ENCODE measurements at regions not wholly inside any gene's neighbourhood (a gene's known extent, or its start where the extent isn't known, plus 50 kb on each side); places are given as distances from the start of the nearest gene placed in this dataset.

GRCh38 chrX:69309074-69309792 lies 144.0 kb upstream of the PJA1 start:
- ATAC-seq (ENCODE audit: insufficient number of reproducible peaks, low FRiP score, low read depth) = no peak
- H3K27me3 ChIP-seq (replicated peaks; ENCODE audit: insufficient read depth) = no peaks in the 10 kb centered on the region
- H3K36me3 ChIP-seq = no peaks in the 10 kb centered on the region
- no peak for TF ChIP-seq CTCF (IDR thresholded peaks at IDR 0.05)
- H3K27ac ChIP-seq = no peak overlapping the region
- no peak overlapping the region for H3K4me3 ChIP-seq
- no peak for DNase-seq (ENCODE audit: low spot score)
- no peaks in the 10 kb centered on the region for H3K9me3 ChIP-seq
- H3K4me1 ChIP-seq (ENCODE audit: control insufficient read depth in 1 of 2, low read depth in 2 of 2) = no peaks in the 10 kb centered on the region

GRCh38 chrX:69307756-69308155 lies 142.5 kb upstream of the PJA1 start:
- no peaks in the 10 kb centered on the region for H3K9me3 ChIP-seq
- DNase-seq (ENCODE audit: low spot score) (no peak), ATAC-seq (ENCODE audit: insufficient number of reproducible peaks, low FRiP score, low read depth) (no peak)
- no peak for TF ChIP-seq CTCF (IDR thresholded peaks at IDR 0.05)
- H3K4me3 ChIP-seq = no peak overlapping the region
- H3K27me3 ChIP-seq (replicated peaks; ENCODE audit: insufficient read depth) = no peaks in the 10 kb centered on the region
- no peaks in the 10 kb centered on the region for H3K36me3 ChIP-seq
- H3K27ac ChIP-seq = no peak overlapping the region
- H3K4me1 ChIP-seq (ENCODE audit: control insufficient read depth in 1 of 2, low read depth in 2 of 2) = no peaks in the 10 kb centered on the region

DNA sequence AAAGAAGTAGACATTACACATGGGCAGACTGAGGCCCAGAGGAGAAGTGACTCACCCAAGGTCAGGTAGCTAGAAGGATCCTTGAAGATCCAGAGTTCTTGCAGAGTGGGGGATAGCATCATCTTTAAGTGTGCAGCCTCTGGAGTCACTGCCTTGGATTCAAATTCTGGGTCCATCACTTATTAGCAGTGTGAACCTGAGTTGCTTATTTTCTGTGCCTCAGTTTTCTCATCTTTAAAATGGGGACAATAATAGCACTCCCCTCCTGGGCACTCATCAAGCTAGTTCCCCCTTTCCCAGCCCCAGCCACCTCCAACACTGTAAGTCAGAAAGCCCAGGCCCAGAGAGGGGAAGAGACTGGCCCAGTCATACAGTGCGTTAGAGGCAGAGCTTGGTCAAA lies 141.8 kb upstream of the PJA1 start:
- no peaks in the 10 kb centered on the region for H3K27me3 ChIP-seq (replicated peaks; ENCODE audit: insufficient read depth)
- no peak for TF ChIP-seq CTCF (IDR thresholded peaks at IDR 0.05)
- DNase-seq (ENCODE audit: low spot score) (no peak), ATAC-seq (ENCODE audit: insufficient number of reproducible peaks, low FRiP score, low read depth) (no peak)
- no peaks in the 10 kb centered on the region for H3K4me1 ChIP-seq (ENCODE audit: control insufficient read depth in 1 of 2, low read depth in 2 of 2)
- H3K9me3 ChIP-seq = no peaks in the 10 kb centered on the region
- H3K4me3 ChIP-seq = no peak overlapping the region
- H3K27ac ChIP-seq = no peak overlapping the region
- no peaks in the 10 kb centered on the region for H3K36me3 ChIP-seq

- ATAC-seq (ENCODE audit: insufficient number of reproducible peaks, low FRiP score, low read depth) (no peak), DNase-seq (ENCODE audit: low spot score) (no peak)
- no peaks in the 10 kb centered on the region for H3K9me3 ChIP-seq
- no peaks in the 10 kb centered on the region for H3K27me3 ChIP-seq (replicated peaks; ENCODE audit: insufficient read depth)
- H3K36me3 ChIP-seq = no peaks in the 10 kb centered on the region
- no peak overlapping the region for H3K4me3 ChIP-seq
- no peak for TF ChIP-seq CTCF (IDR thresholded peaks at IDR 0.05)
- H3K4me1 ChIP-seq (ENCODE audit: control insufficient read depth in 1 of 2, low read depth in 2 of 2) = no peaks in the 10 kb centered on the region
- no peak overlapping the region for H3K27ac ChIP-seq
Observed at GRCh38 chrX:69306063-69306404, 140.8 kb upstream of the PJA1 start.

GRCh38 chrX:69305333-69306062 lies 140.2 kb upstream of the PJA1 start:
- H3K27ac ChIP-seq = no peak overlapping the region
- H3K27me3 ChIP-seq (replicated peaks; ENCODE audit: insufficient read depth) = no peaks in the 10 kb centered on the region
- no peak overlapping the region for H3K4me3 ChIP-seq
- H3K9me3 ChIP-seq = no peaks in the 10 kb centered on the region
- no peak for DNase-seq (ENCODE audit: low spot score)
- TF ChIP-seq CTCF (IDR thresholded peaks at IDR 0.05) = no peak
- no peaks in the 10 kb centered on the region for H3K4me1 ChIP-seq (ENCODE audit: control insufficient read depth in 1 of 2, low read depth in 2 of 2)
- ATAC-seq (ENCODE audit: insufficient number of reproducible peaks, low FRiP score, low read depth) = no peak
- no peaks in the 10 kb centered on the region for H3K36me3 ChIP-seq

All from thoracic aorta (tissue), 2 donors.